SK-N-SH treated with all-trans-retinoic acid at 6 μM for 48 hours (cell line): ENCODE measurements at regions not wholly inside any gene's neighbourhood (a gene's known extent, or its start where the extent isn't known, plus 50 kb on each side); places are given as distances from the start of the nearest gene placed in this dataset.

ENCODE experiments used
- ATAC-seq: fragments of 200-7000 bp; cut with Tn5 transposase; 3 replicates; pipeline ENCODE4 v1.9.1; 2020; ENCODE audit warnings: mild to moderate bottlenecking, moderate library complexity
- ARNTL ChIP-seq: fragments of 450-650 bp; formaldehyde crosslinking; IDR thresholded peaks from 2 replicates; pipeline ENCODE4 v1.5.0; 2020; ENCODE audit warnings: low read depth, mild to moderate bottlenecking, moderate library complexity, borderline replicate concordance
- BACH2 ChIP-seq: fragments of 250-450 bp; sonication (Bioruptor Pico); IDR thresholded peaks from 2 replicates; pipeline ENCODE4 v1.9.0; 2021; ENCODE audit warnings: mild to moderate bottlenecking, borderline replicate concordance
- CREB5 ChIP-seq: fragments of 250-450 bp; sonication (Bioruptor Pico); IDR thresholded peaks from 2 replicates; pipeline ENCODE4 v1.5.1; 2020; ENCODE audit warnings: low read depth, mild to moderate bottlenecking, moderate library complexity
- CSDC2 ChIP-seq: fragments of 250-450 bp; sonication (Bioruptor Pico); IDR thresholded peaks from 2 replicates; pipeline ENCODE4 v1.5.0; 2020; ENCODE audit warnings: mild to moderate bottlenecking, moderate library complexity
- CSRNP3 ChIP-seq: fragments of 250-450 bp; sonication (Bioruptor Pico); IDR thresholded peaks from 2 replicates; pipeline ENCODE4 v1.5.1; 2021; ENCODE audit warnings: mild to moderate bottlenecking, moderate library complexity
- ESRRG ChIP-seq: fragments of 250-450 bp; sonication (Bioruptor Pico); IDR thresholded peaks from 2 replicates; pipeline ENCODE4 v1.6.1; 2021; ENCODE audit warnings: mild to moderate bottlenecking
- GLIS3 ChIP-seq: fragments of 250-450 bp; sonication (Bioruptor Pico); IDR thresholded peaks from 2 replicates; pipeline ENCODE4 v1.5.0; 2020; ENCODE audit warnings: mild to moderate bottlenecking, moderate library complexity
- OSR1 ChIP-seq: fragments of 250-450 bp; sonication (Bioruptor Pico); IDR thresholded peaks from 2 replicates; pipeline ENCODE4 v1.8.0; 2022; ENCODE audit warnings: moderate library complexity, mild to moderate bottlenecking, inconsistent platforms
- PATZ1 ChIP-seq: fragments of 250-450 bp; sonication (Bioruptor Pico); IDR thresholded peaks from 2 replicates; pipeline ENCODE4 v1.8.0; 2020; ENCODE audit warnings: mild to moderate bottlenecking, moderate library complexity, borderline replicate concordance
- POU6F1 ChIP-seq: fragments of 250-450 bp; sonication (Bioruptor Pico); IDR thresholded peaks from 2 replicates; pipeline ENCODE4 v1.8.0; 2021; ENCODE audit warnings: low read depth, mild to moderate bottlenecking, moderate library complexity, borderline replicate concordance
- PPARA ChIP-seq: fragments of 250-450 bp; sonication (Bioruptor Pico); IDR thresholded peaks from 2 replicates; pipeline ENCODE4 v1.5.0; 2020; ENCODE audit warnings: mild to moderate bottlenecking, borderline replicate concordance
- RARB ChIP-seq: fragments of 250-450 bp; sonication (Bioruptor Pico); IDR thresholded peaks from 2 replicates; pipeline ENCODE4 v1.8.0; 2021; ENCODE audit warnings: mild to moderate bottlenecking, moderate library complexity
- SNAI2 ChIP-seq: fragments of 250-450 bp; sonication (Bioruptor Pico); IDR thresholded peaks from 2 replicates; pipeline ENCODE4 v1.5.0; 2020; ENCODE audit warnings: mild to moderate bottlenecking, moderate library complexity
- TCF4 ChIP-seq: fragments of 250-450 bp; sonication (Bioruptor Pico); IDR thresholded peaks from 2 replicates; pipeline ENCODE4 v1.8.0; 2021; ENCODE audit warnings: mild to moderate bottlenecking, moderate library complexity, borderline replicate concordance
- TOX ChIP-seq: fragments of 250-450 bp; sonication (Bioruptor Pico); IDR thresholded peaks from 2 replicates; pipeline ENCODE4 v1.8.0; 2021; ENCODE audit warnings: mild to moderate bottlenecking, moderate library complexity, borderline replicate concordance
- TSHZ2 ChIP-seq: fragments of 250-450 bp; sonication (Bioruptor Pico); IDR thresholded peaks from 2 replicates; pipeline ENCODE4 v1.5.0; 2020; ENCODE audit warnings: mild to moderate bottlenecking, moderate library complexity
- ZC3H10 ChIP-seq: fragments of 250-450 bp; sonication (Bioruptor Pico); IDR thresholded peaks from 2 replicates; pipeline ENCODE4 v1.5.1; 2021; ENCODE audit warnings: mild to moderate bottlenecking, moderate library complexity
- ZFP3 ChIP-seq: fragments of 250-450 bp; sonication (Bioruptor Pico); IDR thresholded peaks from 2 replicates; pipeline ENCODE4 v1.5.0; 2020; ENCODE audit warnings: mild to moderate bottlenecking, moderate library complexity
- ZFP30 ChIP-seq: fragments of 450-650 bp; formaldehyde crosslinking; IDR thresholded peaks from 2 replicates; pipeline ENCODE4 v1.5.0; 2022; ENCODE audit warnings: mild to moderate bottlenecking, moderate library complexity
- ZNF565 ChIP-seq: fragments of 450-650 bp; formaldehyde crosslinking; conservative IDR thresholded peaks from 2 replicates; pipeline ENCODE4 v1.5.0; 2020; ENCODE audit warnings: low read depth, mild to moderate bottlenecking, moderate library complexity
- ZNF70 ChIP-seq: fragments of 450-650 bp; formaldehyde crosslinking; IDR thresholded peaks from 2 replicates; pipeline ENCODE4 v1.5.0; 2020; ENCODE audit warnings: mild to moderate bottlenecking, moderate library complexity
- ZNF8 ChIP-seq: fragments of 450-650 bp; formaldehyde crosslinking; IDR thresholded peaks from 2 replicates; pipeline ENCODE4 v1.5.0; 2020; ENCODE audit warnings: mild to moderate bottlenecking, moderate library complexity

- no peak for TF ChIP-seq POU6F1 (CRISPR knock-in tag)
- TF ChIP-seq ARNTL: no peak
Measured at GRCh38 chr4:133775469-133775868, 426.1 kb downstream of the PABPC4L start (continued).

- no peak for ATAC-seq
- TF ChIP-seq ZFP3 (CRISPR knock-in tag) (no peak), TCF4 (CRISPR knock-in tag) (no peak), SNAI2 (CRISPR knock-in tag) (no peak), TSHZ2 (CRISPR knock-in tag) (no peak), CSDC2 (CRISPR knock-in tag) (no peak), BACH2 (CRISPR knock-in tag) (no peak)
Measured at GRCh38 chr4:133759428-133759827, 442.2 kb downstream of the PABPC4L start.

GRCh38 chr4:133741766-133742165, 459.8 kb downstream of the PABPC4L start:
- TF ChIP-seq GLIS3 (CRISPR knock-in tag): no peak
- TF ChIP-seq ZNF70 (CRISPR knock-in tag): no peak
- TF ChIP-seq CSDC2 (CRISPR knock-in tag): no peak
- TF ChIP-seq ZFP30 (CRISPR knock-in tag): no peak
- TF ChIP-seq ZNF8 (CRISPR knock-in tag): no peak
- TF ChIP-seq BACH2 (CRISPR knock-in tag): no peak
- no peak for TF ChIP-seq SNAI2 (CRISPR knock-in tag)
- TF ChIP-seq TCF4 (CRISPR knock-in tag): no peak
- TF ChIP-seq ZFP3 (CRISPR knock-in tag): no peak
- no peak for TF ChIP-seq TOX (CRISPR knock-in tag)
- TF ChIP-seq ESRRG (CRISPR knock-in tag): no peak
- TF ChIP-seq ZC3H10 (CRISPR knock-in tag): no peak
- TF ChIP-seq RARB (CRISPR knock-in tag): no peak
- TF ChIP-seq PATZ1: no peak
- no peak for TF ChIP-seq CSRNP3 (CRISPR knock-in tag)
- TF ChIP-seq PPARA (CRISPR knock-in tag): no peak
- ATAC-seq: no peak

GRCh38 chr4:133720001-133720400, 481.6 kb downstream of the PABPC4L start:
- ATAC-seq: no peak
- TF ChIP-seq ZNF565 (CRISPR knock-in tag) (no peak), ZFP30 (CRISPR knock-in tag) (no peak), CREB5 (no peak), TSHZ2 (CRISPR knock-in tag) (no peak), OSR1 (CRISPR knock-in tag) (no peak), TOX (CRISPR knock-in tag) (no peak)
